Activated CD4-positive, alpha-beta memory T cell treated with anti-CD3 and anti-CD28 coated beads for 36 hours (primary cell): ENCODE measurements at regions not wholly inside any gene's neighbourhood (a gene's known extent, or its start where the extent isn't known, plus 50 kb on each side); places are given as distances from the start of the nearest gene placed in this dataset.
A peak's percentile ranks its signal among the peaks of the same experiment; 100 is the strongest.
"Not testable (repeated sequence)": the region's sequence is repeated elsewhere in the genome, so short reads cannot be mapped to it uniquely, and the experiment has no call there.

Experiments
- CTCF ChIA-PET: fragments of 350-600 bp; sonication (Branson Sonifier 250); formaldehyde crosslinking; loops from one replicate; lab custom pipeline; 2021; ENCODE audit warnings: antibody characterized with exemption, inconsistent platforms; lab: Charles Lee
- POLR2A ChIA-PET: fragments of 350-600 bp; sonication (Branson Sonifier 250); formaldehyde crosslinking; loops from one replicate; lab custom pipeline; 2021; ENCODE audit warnings: antibody characterized with exemption; lab: Charles Lee
- DNase-seq: peaks from one replicate; pipeline ENCODE4 v3.0.0-alpha.2; 2020
- H3K27ac Mint-ChIP-seq: one replicate; pipeline ENCODE4 v1.8.0; 2021; ENCODE audit warnings: mixed read lengths
- H3K27me3 Mint-ChIP-seq: one replicate; pipeline ENCODE4 v1.8.0; 2021; ENCODE audit warnings: mixed read lengths
- H3K36me3 Mint-ChIP-seq: one replicate; pipeline ENCODE4 v1.8.0; 2021; ENCODE audit warnings: mixed read lengths
- H3K4me1 Mint-ChIP-seq: one replicate; pipeline ENCODE4 v1.8.0; 2021; ENCODE audit warnings: low read depth, mixed read lengths
- H3K4me3 Mint-ChIP-seq: one replicate; pipeline ENCODE4 v1.8.0; 2021; ENCODE audit warnings: mild to moderate bottlenecking, mixed read lengths
- H3K9me3 Mint-ChIP-seq: one replicate; pipeline ENCODE4 v1.8.0; 2021; ENCODE audit warnings: mixed read lengths
- intact Hi-C: fragments of 100-400 bp; cut with micrococcal nuclease; formaldehyde crosslinking; loops from one replicate; pipeline ENCODE4 v1.15.1; 2023

GRCh38 chr3:195969341-195969740 is 61.0 kb upstream of the TNK2 start:
- intact Hi-C loops, POLR2A ChIA-PET, H3K9me3 Mint-ChIP-seq, H3K4me1 Mint-ChIP-seq, H3K27me3 Mint-ChIP-seq, H3K4me3 Mint-ChIP-seq, CTCF ChIA-PET, H3K27ac Mint-ChIP-seq, DNase-seq: not testable (repeated sequence)
- H3K36me3 Mint-ChIP-seq = peaks cover 25% of the 10 kb centered on the region

GRCh38 chr3:195968104-195968503 is 59.8 kb upstream of the TNK2 start:
- H3K27ac Mint-ChIP-seq, CTCF ChIA-PET, POLR2A ChIA-PET, H3K27me3 Mint-ChIP-seq, intact Hi-C loops, DNase-seq, H3K4me1 Mint-ChIP-seq, H3K4me3 Mint-ChIP-seq, H3K9me3 Mint-ChIP-seq: not testable (repeated sequence)
- peaks cover 25% of the 10 kb centered on the region for H3K36me3 Mint-ChIP-seq

- H3K36me3 Mint-ChIP-seq = peaks cover 28% of the 10 kb centered on the region
- intact Hi-C loops, CTCF ChIA-PET, H3K4me3 Mint-ChIP-seq, H3K9me3 Mint-ChIP-seq, POLR2A ChIA-PET, H3K27ac Mint-ChIP-seq, DNase-seq, H3K4me1 Mint-ChIP-seq, H3K27me3 Mint-ChIP-seq: not testable (repeated sequence)
These were observed 59.0 kb upstream of the TNK2 start for GRCh38 chr3:195967387-195967720.

GRCh38 chr3:195966563-195967386 is 58.4 kb upstream of the TNK2 start:
- H3K27me3 Mint-ChIP-seq, DNase-seq, H3K4me3 Mint-ChIP-seq, CTCF ChIA-PET, intact Hi-C loops, H3K27ac Mint-ChIP-seq, POLR2A ChIA-PET, H3K4me1 Mint-ChIP-seq, H3K9me3 Mint-ChIP-seq: not testable (repeated sequence)
- peaks cover 32% of the 10 kb centered on the region for H3K36me3 Mint-ChIP-seq

- H3K4me1 Mint-ChIP-seq, H3K27ac Mint-ChIP-seq, H3K27me3 Mint-ChIP-seq, H3K9me3 Mint-ChIP-seq, DNase-seq, H3K4me3 Mint-ChIP-seq, intact Hi-C loops, CTCF ChIA-PET, POLR2A ChIA-PET: not testable (repeated sequence)
- peaks cover 37% of the 10 kb centered on the region for H3K36me3 Mint-ChIP-seq
These were observed 56.9 kb upstream of the TNK2 start for GRCh38 chr3:195965217-195965616.

GRCh38 chr3:195964318-195965107 is 56.2 kb upstream of the TNK2 start:
- H3K4me1 Mint-ChIP-seq, H3K27me3 Mint-ChIP-seq, H3K9me3 Mint-ChIP-seq, DNase-seq, H3K4me3 Mint-ChIP-seq, intact Hi-C loops, CTCF ChIA-PET, H3K27ac Mint-ChIP-seq: not testable (repeated sequence)
- POLR2A ChIA-PET = interaction anchor here (0.7 kb wide), 1 partner anchor 57 kb away, joined by 3 read pairs; no protein-coding TSS in a partner anchor
- peaks cover 33% of the 10 kb centered on the region for H3K36me3 Mint-ChIP-seq

- CTCF ChIA-PET = interaction anchor here (1.2 kb wide), 1 partner anchor 103 kb away, joined by 3 read pairs; no protein-coding TSS in a partner anchor
- POLR2A ChIA-PET, DNase-seq, intact Hi-C loops, H3K27me3 Mint-ChIP-seq, H3K27ac Mint-ChIP-seq, H3K9me3 Mint-ChIP-seq, H3K4me1 Mint-ChIP-seq, H3K4me3 Mint-ChIP-seq: not testable (repeated sequence)
- peaks cover 38% of the 10 kb centered on the region for H3K36me3 Mint-ChIP-seq
These were observed 53.9 kb upstream of the TNK2 start for GRCh38 chr3:195962222-195962621.

- POLR2A ChIA-PET, H3K9me3 Mint-ChIP-seq, H3K4me3 Mint-ChIP-seq, H3K27ac Mint-ChIP-seq, H3K27me3 Mint-ChIP-seq, intact Hi-C loops: not testable (repeated sequence)
- Mint-ChIP-seq H3K36me3 (peaks cover 42% of the 10 kb centered on the region), H3K4me1 (peaks cover 10% of the 10 kb centered on the region)
- CTCF ChIA-PET = interaction anchor here (0.7 to 1.2 kb wide), 2 partner anchors 102 to 112 kb away, joined by 3 read pairs; no protein-coding TSS in a partner anchor
- DNase-seq = peak; percentile 56
These were observed 52.8 kb upstream of the TNK2 start for GRCh38 chr3:195960971-195961775.

GRCh38 chr3:195960164-195960563 is 51.8 kb upstream of the TNK2 start:
- H3K9me3 Mint-ChIP-seq, CTCF ChIA-PET, H3K27ac Mint-ChIP-seq, H3K27me3 Mint-ChIP-seq, DNase-seq, POLR2A ChIA-PET, H3K4me3 Mint-ChIP-seq, intact Hi-C loops: not testable (repeated sequence)
- Mint-ChIP-seq H3K4me1 (peaks cover 20% of the 10 kb centered on the region), H3K36me3 (peaks cover 36% of the 10 kb centered on the region)

GRCh38 chr3:195959367-195960157 is 51.2 kb upstream of the TNK2 start:
- intact Hi-C loops, H3K27ac Mint-ChIP-seq, CTCF ChIA-PET, H3K4me3 Mint-ChIP-seq, H3K27me3 Mint-ChIP-seq, H3K9me3 Mint-ChIP-seq, DNase-seq, POLR2A ChIA-PET: not testable (repeated sequence)
- Mint-ChIP-seq H3K4me1 (peaks cover 20% of the 10 kb centered on the region), H3K36me3 (peaks cover 30% of the 10 kb centered on the region)

- POLR2A ChIA-PET, CTCF ChIA-PET, H3K9me3 Mint-ChIP-seq, H3K27me3 Mint-ChIP-seq, H3K4me3 Mint-ChIP-seq, DNase-seq, intact Hi-C loops, H3K27ac Mint-ChIP-seq: not testable (repeated sequence)
- Mint-ChIP-seq H3K4me1 (peaks cover 20% of the 10 kb centered on the region), H3K36me3 (peaks cover 29% of the 10 kb centered on the region)
These were observed 50.4 kb upstream of the TNK2 start for GRCh38 chr3:195958736-195959135.
